ENCODE measurements at regions not wholly inside any gene's neighbourhood (a gene's known extent, or its start where the extent isn't known, plus 50 kb on each side); places are given as distances from the start of the nearest gene placed in this dataset.

DNA sequence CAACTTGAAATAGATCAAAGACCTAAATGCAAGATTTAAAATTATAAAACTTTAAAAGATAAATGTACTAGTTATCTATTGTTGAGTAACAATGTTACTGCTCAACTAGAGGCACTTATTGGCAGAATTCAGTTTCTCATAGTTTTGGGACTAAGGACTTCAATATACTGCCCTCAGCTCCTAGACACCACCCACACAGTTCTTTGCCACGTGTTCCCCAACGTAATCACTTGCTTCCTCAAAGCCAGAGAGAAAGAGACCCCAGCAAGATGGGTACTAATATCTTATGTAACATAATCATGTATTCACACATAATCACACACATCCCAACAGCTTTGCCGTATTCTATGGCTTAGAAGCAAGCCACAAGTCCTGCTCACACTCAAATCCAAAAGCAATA lies 50.3 kb upstream of the SLC22A16 start:
- no peak overlapping the region for H2AK5ac ChIP-seq (ENCODE audit: low read depth, low read length)
- no peak overlapping the region for H2AFZ ChIP-seq (replicated peaks; ENCODE audit: low read length, poor library complexity)
- peaks cover 2% of the 10 kb centered on the region; the same call in 1 of the 2 replicates for H3K9me3 ChIP-seq (ENCODE audit: control insufficient read depth, insufficient read depth, low read length)
- DNase-seq = no peak
- 0 out of 2 replicates have a peak overlapping the region, but pooled peaks have one; percentile 2 for H2BK120ac ChIP-seq (ENCODE audit: low read depth, low read length)
- H3K79me1 ChIP-seq (ENCODE audit: low read depth in 1 of 2, low read length in 2 of 2) = no peaks in the 10 kb centered on the region; a peak in 1 of 4 replicates
- H3K9ac ChIP-seq (ENCODE audit: low read depth, low read length) = no peak overlapping the region
- H2AK9ac ChIP-seq (replicated peaks; ENCODE audit: low read depth, low read length, poor library complexity) = no peak overlapping the region
- H3K4me2 ChIP-seq (ENCODE audit: low read depth, low read length) = no peak overlapping the region
- H2BK5ac ChIP-seq (ENCODE audit: low read depth, low read length, poor library complexity, severe bottlenecking) = no peak overlapping the region
- no peaks in the 10 kb centered on the region for H3K36me3 ChIP-seq (ENCODE audit: control insufficient read depth, insufficient read depth, low read length)
- intact Hi-C loops (cut with micrococcal nuclease) = no loop called here
- TF ChIP-seq RAD21 (IDR thresholded peaks at IDR 0.05; ENCODE audit: low read length) = no peak
- TF ChIP-seq CHD1 (IDR thresholded peaks at IDR 0.05; ENCODE audit: low read depth, low read length) = no peak
- TF ChIP-seq MAFK (IDR thresholded peaks at IDR 0.05; ENCODE audit: low read depth, low read length) = no peak
- TF ChIP-seq, protein P1, sequence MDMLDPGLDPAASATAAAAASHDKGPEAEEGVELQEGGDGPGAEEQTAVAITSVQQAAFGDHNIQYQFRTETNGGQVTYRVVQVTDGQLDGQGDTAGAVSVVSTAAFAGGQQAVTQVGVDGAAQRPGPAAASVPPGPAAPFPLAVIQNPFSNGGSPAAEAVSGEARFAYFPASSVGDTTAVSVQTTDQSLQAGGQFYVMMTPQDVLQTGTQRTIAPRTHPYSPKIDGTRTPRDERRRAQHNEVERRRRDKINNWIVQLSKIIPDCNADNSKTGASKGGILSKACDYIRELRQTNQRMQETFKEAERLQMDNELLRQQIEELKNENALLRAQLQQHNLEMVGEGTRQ (IDR thresholded peaks at IDR 0.05; ENCODE audit: low read depth, low read length) = no peak
- TF ChIP-seq FOS (IDR thresholded peaks at IDR 0.05; ENCODE audit: low read depth, low read length) = no peak
- TF ChIP-seq BHLHE40 (IDR thresholded peaks at IDR 0.05; ENCODE audit: low read depth, low read length) = no peak
- TF ChIP-seq SMC3 (IDR thresholded peaks at IDR 0.05; ENCODE audit: low read depth, low read length) = no peak
- TF ChIP-seq POLR2A (IDR thresholded peaks at IDR 0.05; ENCODE audit: low read depth, low read length) = no peak
- TF ChIP-seq RFX5 (IDR thresholded peaks at IDR 0.05; ENCODE audit: low read depth, low read length) = no peak
- TF ChIP-seq, protein P2, sequence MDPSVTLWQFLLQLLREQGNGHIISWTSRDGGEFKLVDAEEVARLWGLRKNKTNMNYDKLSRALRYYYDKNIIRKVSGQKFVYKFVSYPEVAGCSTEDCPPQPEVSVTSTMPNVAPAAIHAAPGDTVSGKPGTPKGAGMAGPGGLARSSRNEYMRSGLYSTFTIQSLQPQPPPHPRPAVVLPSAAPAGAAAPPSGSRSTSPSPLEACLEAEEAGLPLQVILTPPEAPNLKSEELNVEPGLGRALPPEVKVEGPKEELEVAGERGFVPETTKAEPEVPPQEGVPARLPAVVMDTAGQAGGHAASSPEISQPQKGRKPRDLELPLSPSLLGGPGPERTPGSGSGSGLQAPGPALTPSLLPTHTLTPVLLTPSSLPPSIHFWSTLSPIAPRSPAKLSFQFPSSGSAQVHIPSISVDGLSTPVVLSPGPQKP (IDR thresholded peaks at IDR 0.05; ENCODE audit: borderline replicate concordance, low read depth, low read length) = no peak
- no peak for TF ChIP-seq RCOR1 (IDR thresholded peaks at IDR 0.05; ENCODE audit: insufficient replicate concordance, low read length)
- no peak for TF ChIP-seq CEBPB (IDR thresholded peaks at IDR 0.05; ENCODE audit: low read depth, low read length)
- no peak for TF ChIP-seq MAZ (IDR thresholded peaks at IDR 0.05; ENCODE audit: borderline replicate concordance, low read depth, low read length)
- TF ChIP-seq MXI1 (IDR thresholded peaks at IDR 0.05; ENCODE audit: borderline replicate concordance, low read depth, low read length) = no peak
- dilution Hi-C loops (cut with HindIII; ENCODE audit: low sequenced_read_pairs, unreplicated experiment) = no loop called here
- H3K27me3 ChIP-seq (ENCODE audit: control insufficient read depth, insufficient read depth, low read length) = no peaks in the 10 kb centered on the region
- no peak for ATAC-seq (ENCODE audit: low read depth)
- H3K4me3 ChIP-seq (ENCODE audit: insufficient read depth, low read depth, low read length) = no peak overlapping the region
- H3K27ac ChIP-seq (ENCODE audit: insufficient read depth, low read length) = no peak overlapping the region
- no peak overlapping the region for H4K8ac ChIP-seq (ENCODE audit: low read depth in 2 of 2, low read length in 2 of 2)
- H3K4ac ChIP-seq (ENCODE audit: low read depth, low read length) = no peak overlapping the region
- H2BK20ac ChIP-seq (ENCODE audit: low read depth, low read length) = no peak overlapping the region; the same call in 1 of the 2 replicates
- H3K56ac ChIP-seq (ENCODE audit: extremely low read depth, insufficient read depth, low read length) = no peak overlapping the region
- no peak overlapping the region for H4K5ac ChIP-seq (ENCODE audit: low read depth, low read length)
- H2BK15ac ChIP-seq (ENCODE audit: low read depth, low read length) = 0 out of 3 replicates have a peak overlapping the region, but pooled peaks have one; percentile 24
- no CpG with 5 or more reads among the region's 3 CpGs for WGBS, 2 experiments (ENCODE audit: extremely low coverage in 2 of 2, insufficient read length in 1 of 2)
- H4K91ac ChIP-seq (ENCODE audit: insufficient read depth, low read depth, low read length) = no peak overlapping the region
- ChIA-PET POLR2A (ENCODE audit: unreplicated experiment) (no interaction called here), CTCF (interaction anchor here (0.6 kb wide), 1 partner anchor 38 kb away, joined by 4 read pairs; no protein-coding TSS in a partner anchor)
- no TSS peak for BruUV-seq (replicated peaks)
- H3K4me1 ChIP-seq (ENCODE audit: control insufficient read depth, insufficient read depth, low read length) = peaks cover 13% of the 10 kb centered on the region
- in situ Hi-C loops (cut with MboI; ENCODE audit: low sequenced_read_pairs) = loop anchor here (10.0 to 25.0 kb wide), 2 partner anchors 428 to 686 kb away; partner anchors contain the start of gene GTF3C6
- no peaks in the 10 kb centered on the region for H4K20me1 ChIP-seq (ENCODE audit: insufficient read depth, low read length)
- H3K14ac ChIP-seq (replicated peaks; ENCODE audit: low read depth, low read length) = no peak overlapping the region
- H3K18ac ChIP-seq (ENCODE audit: low read depth, low read length) = no peak overlapping the region
- peaks cover 10% of the 10 kb centered on the region; the same call in 1 of the 2 replicates for H3K9me1 ChIP-seq (ENCODE audit: insufficient read depth, low read length)
- no peak overlapping the region for H3K23ac ChIP-seq (ENCODE audit: low read depth, low read length)
